Pancreas (tissue), 10 donors: ENCODE measurements at regions not wholly inside any gene's neighbourhood (a gene's known extent, or its start where the extent isn't known, plus 50 kb on each side); places are given as distances from the start of the nearest gene placed in this dataset.

ENCODE experiments used
- ATAC-seq, 4 donors: fragments of 200-7000 bp; cut with Tn5 transposase; one replicate each; pipeline versions ENCODE4 v1.8.0 to v1.9.1; 2020; ENCODE audit warnings: mild to moderate bottlenecking in 4 of 4, moderate library complexity in 4 of 4
- DNase-seq, 6 donors: peaks; one replicate each; pipeline ENCODE4 v3.0.0-alpha.2; 2020
- FAIRE-seq: peaks from 2 replicates; lab custom pipeline; 2012; peaks lifted over from hg19 to GRCh38; lab: Jason Lieb, UNC
- H3K27ac ChIP-seq, 4 donors: fragments of 200-600 bp; sonication (generic); 1 replicate in 3 of 4; 2 replicates in 1 of 4; pipeline versions ENCODE4 v1.5.0 to v1.8.0; 2020
- H3K27me3 ChIP-seq, 4 donors: fragments of 200-600 bp; one replicate each; pipeline ENCODE4 v1.8.0; 2021
- H3K36me3 ChIP-seq, 3 donors: fragments of 200-600 bp; sonication (generic) in 1 of 3; one replicate each; pipeline versions ENCODE4 v1.5.0 to v1.8.0; 2020 to 2021
- H3K4me1 ChIP-seq, 3 donors: fragments of 200-600 bp; one replicate each; pipeline ENCODE4 v1.8.0; 2021
- H3K4me3 ChIP-seq, 4 donors: fragments of 200-600 bp; sonication (generic) in 2 of 4; one replicate each; pipeline versions ENCODE4 v1.5.0 to v1.8.0; 2020 to 2021
- H3K9me3 ChIP-seq, 4 donors: fragments of 200-600 bp; one replicate each; pipeline ENCODE4 v1.8.0; 2021
- CTCF ChIP-seq, 4 donors: fragments of 200-600 bp; sonication (generic) in 3 of 4; IDR thresholded peaks; one replicate each; pipeline versions ENCODE4 v1.5.0 to v1.8.0; 2021; ENCODE audit warnings: antibody characterized with exemption in 4 of 4
- WGBS, 2 donors: extraction: QIAGEN DNeasy Blood & Tissue Kit; methylation state at CpG; one replicate each; pipeline ENCODE4 v1.1.7; 2013; 5-methylcytosine and 5-hydroxymethylcytosine counted together
- intact Hi-C, 3 donors: fragments of 100-400 bp; cut with DNase I; formaldehyde crosslinking; loops; one replicate each; pipeline versions ENCODE4 v1.11.1 to v1.14.2; 2022
- donor health status: healthy with polysubstance abuse.
- donor health status: DM: no; HTN: no; CAD: no; lungs with moderate emphysema.
- donor health status: DM: no; HTN: no; CAD: no.
- donor health status: control.
- donor health status: control.
- donor health status: Bipolar disorder and iron deficiency.
- donor health status: DM: yes; HTN: yes; CAD: no.
- donor health status: DM: no; HTN: no; CAD: no.
- donor health status: DM: no; HTN: no; CAD: no.
- donor health status: DM: yes; HTN: yes; CAD: no.

- no peak for FAIRE-seq
- intact Hi-C loops, result no loop called here
- no peak for DNase-seq
- ATAC-seq, result no peak
- Histone ChIP-seq H3K27me3 (no peaks in the 10 kb centered on the region), H3K27ac (no peak overlapping the region), H3K4me3 (no peak overlapping the region), H3K36me3 (no peaks in the 10 kb centered on the region), H3K9me3 (no peaks in the 10 kb centered on the region), H3K4me1 (no peaks in the 10 kb centered on the region)
- TF ChIP-seq CTCF (IDR thresholded peaks at IDR 0.05), result no peak
- 65 to 68% methylated on average over 8 of the region's 8 CpGs for WGBS, 2 donors
These were observed 164.8 kb upstream of the KL start for GRCh38 chr13:32851083-32852069.

GRCh38 chr13:32852526-32852925 lies 163.7 kb upstream of the KL start:
- H3K9me3 ChIP-seq, result no peaks in the 10 kb centered on the region
- no peak overlapping the region for H3K27ac ChIP-seq
- no peak for DNase-seq
- no peak for TF ChIP-seq CTCF (IDR thresholded peaks at IDR 0.05)
- no peak for FAIRE-seq
- no peak overlapping the region for H3K4me3 ChIP-seq
- 91 to 100% methylated on average over 1 of the region's 1 CpG for WGBS, 2 donors
- no peaks in the 10 kb centered on the region for H3K27me3 ChIP-seq
- ATAC-seq, result no peak
- no peaks in the 10 kb centered on the region for H3K4me1 ChIP-seq
- H3K36me3 ChIP-seq, result no peaks in the 10 kb centered on the region
- intact Hi-C loops, result no loop called here

- FAIRE-seq, result no peak
- no peak for ATAC-seq
- no peak overlapping the region for H3K4me3 ChIP-seq
- no peak for DNase-seq
- no peak overlapping the region for H3K27ac ChIP-seq
- H3K27me3 ChIP-seq, result no peaks in the 10 kb centered on the region
- TF ChIP-seq CTCF (IDR thresholded peaks at IDR 0.05), result no peak
- no peaks in the 10 kb centered on the region for H3K4me1 ChIP-seq
- no peaks in the 10 kb centered on the region for H3K9me3 ChIP-seq
- 58 to 79% methylated on average over 2 of the region's 2 CpGs for WGBS, 2 donors
- H3K36me3 ChIP-seq, result no peaks in the 10 kb centered on the region
- intact Hi-C loops, result no loop called here
These were observed 159.1 kb upstream of the KL start for GRCh38 chr13:32857077-32857476.

- no peaks in the 10 kb centered on the region for H3K27me3 ChIP-seq
- TF ChIP-seq CTCF (IDR thresholded peaks at IDR 0.05), result no peak
- DNase-seq (no peak), ATAC-seq (no peak), FAIRE-seq (no peak)
- intact Hi-C loops, result no loop called here
- H3K36me3 ChIP-seq, result no peaks in the 10 kb centered on the region
- no peaks in the 10 kb centered on the region for H3K4me1 ChIP-seq
- 83 to 94% methylated on average over 6 of the region's 6 CpGs for WGBS, 2 donors
- H3K9me3 ChIP-seq, result no peaks in the 10 kb centered on the region
- H3K27ac ChIP-seq, result no peak overlapping the region
- no peak overlapping the region for H3K4me3 ChIP-seq
These were observed 158.5 kb upstream of the KL start for GRCh38 chr13:32857689-32858088.

GRCh38 chr13:32859707-32860292 lies 156.4 kb upstream of the KL start:
- no peak for DNase-seq
- Histone ChIP-seq H3K9me3 (no peaks in the 10 kb centered on the region), H3K27me3 (no peaks in the 10 kb centered on the region), H3K36me3 (no peaks in the 10 kb centered on the region), H3K27ac (no peak overlapping the region), H3K4me3 (no peak overlapping the region), H3K4me1 (no peaks in the 10 kb centered on the region)
- intact Hi-C loops, result no loop called here
- TF ChIP-seq CTCF (IDR thresholded peaks at IDR 0.05), result no peak
- FAIRE-seq, result no peak
- WGBS, 2 donors, result 84 to 90% methylated on average over 14 of the region's 14 CpGs
- ATAC-seq, result no peak
